CD4-positive, alpha-beta T cell treated with Interleukin-6 for 4 hours (primary cell): ENCODE measurements at regions not wholly inside any gene's neighbourhood (a gene's known extent, or its start where the extent isn't known, plus 50 kb on each side); places are given as distances from the start of the nearest gene placed in this dataset.
"Not testable (repeated sequence)": the region's sequence is repeated elsewhere in the genome, so short reads cannot be mapped to it uniquely, and the experiment has no call there.

Experiments
- DNase-seq: peaks from one replicate; pipeline ENCODE4 v3.0.0-alpha.2; 2020; ENCODE audit warnings: mixed read lengths

DNA sequence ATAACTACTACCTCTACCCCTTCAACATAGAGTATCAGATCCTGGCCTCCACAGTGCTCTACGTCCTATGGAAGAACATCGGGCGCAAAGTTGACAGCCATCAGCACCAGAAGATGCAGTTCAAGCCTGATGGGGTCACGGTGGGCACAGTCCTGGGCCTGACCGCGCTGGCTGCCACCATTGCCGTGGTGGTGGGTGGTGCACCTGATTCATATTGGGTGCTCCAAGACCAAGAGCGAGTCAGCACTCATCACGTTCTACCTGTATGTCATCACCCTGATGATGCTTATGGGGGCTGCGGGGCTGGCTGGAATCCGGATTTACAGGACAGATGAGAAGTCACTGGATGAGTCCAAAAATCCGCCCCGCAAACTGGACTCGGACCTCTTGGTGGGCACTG lies 846.4 kb downstream of the RPIA start:
- DNase-seq, result not testable (repeated sequence)

GRCh38 chr2:89544110-89544509 lies 852.6 kb downstream of the RPIA start:
- DNase-seq, result not testable (repeated sequence)

- not testable (repeated sequence) for DNase-seq
Observed at GRCh38 chr2:89579154-89579553, 887.7 kb downstream of the RPIA start.

DNA sequence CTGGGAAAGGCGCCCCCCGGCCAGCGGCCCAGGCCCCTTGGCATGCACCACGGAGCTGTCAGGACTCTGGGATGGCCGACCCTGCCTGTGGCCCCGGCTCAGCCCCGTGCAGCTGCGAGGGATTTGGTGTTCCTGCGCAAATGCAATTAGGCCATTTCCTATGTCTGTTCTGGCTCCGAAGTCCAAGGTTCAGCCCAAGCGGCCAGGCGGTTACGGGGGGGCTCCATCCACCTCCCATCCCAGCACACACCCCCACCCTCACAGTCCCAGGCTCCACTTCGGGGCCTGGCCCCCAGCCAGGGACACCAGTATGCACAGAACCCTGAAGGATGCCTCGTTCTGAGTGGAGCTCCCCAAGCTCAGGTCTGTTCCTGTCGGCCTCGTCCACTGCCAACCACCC lies 891.3 kb downstream of the RPIA start:
- not testable (repeated sequence) for DNase-seq

- DNase-seq, result not testable (repeated sequence)
Observed at GRCh38 chr2:89584046-89584445, 892.6 kb downstream of the RPIA start.

GRCh38 chr2:89584868-89585557 lies 893.5 kb downstream of the RPIA start:
- not testable (repeated sequence) for DNase-seq

DNA sequence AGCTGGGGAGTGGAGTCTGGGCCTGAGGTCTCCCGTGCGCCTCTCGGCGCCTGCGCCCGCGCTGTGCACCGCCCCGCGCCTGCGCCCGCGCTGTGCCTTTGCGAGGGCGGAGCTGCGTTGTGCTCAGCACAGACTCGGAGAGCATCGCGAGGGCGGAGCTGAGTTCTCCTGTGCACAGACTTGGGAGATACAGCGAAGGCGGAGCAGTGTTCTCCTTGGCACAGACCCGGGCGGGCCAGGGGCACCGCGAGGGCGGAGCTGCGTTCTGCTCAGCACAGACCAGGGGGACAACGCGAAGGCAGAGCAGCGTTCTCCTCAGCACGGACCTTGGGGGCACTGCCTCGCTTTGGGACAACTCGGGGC lies 894.1 kb downstream of the RPIA start:
- DNase-seq, result not testable (repeated sequence)

GRCh38 chr2:89599843-89600242 lies 908.4 kb downstream of the RPIA start:
- not testable (repeated sequence) for DNase-seq

DNA sequence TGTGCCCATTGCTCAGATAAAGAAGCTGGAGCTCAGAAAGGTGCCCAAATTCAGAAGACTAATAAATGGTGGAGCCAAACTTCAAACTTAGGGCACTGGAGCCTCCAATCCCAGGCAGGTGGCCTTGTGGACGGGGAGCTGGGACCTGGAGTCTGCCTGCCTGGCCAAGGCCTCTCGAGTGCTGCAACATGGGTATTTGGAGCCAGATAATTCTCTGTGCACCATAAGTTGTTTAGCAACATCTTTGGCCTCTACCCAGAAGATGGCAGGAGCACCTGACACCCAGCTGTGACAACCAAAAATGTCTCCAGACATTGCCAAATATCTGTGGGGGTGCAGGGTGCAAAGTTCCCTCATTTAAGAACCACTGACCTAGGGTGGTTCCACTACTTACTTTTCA lies 915.0 kb downstream of the RPIA start:
- DNase-seq, result not testable (repeated sequence)

DNA sequence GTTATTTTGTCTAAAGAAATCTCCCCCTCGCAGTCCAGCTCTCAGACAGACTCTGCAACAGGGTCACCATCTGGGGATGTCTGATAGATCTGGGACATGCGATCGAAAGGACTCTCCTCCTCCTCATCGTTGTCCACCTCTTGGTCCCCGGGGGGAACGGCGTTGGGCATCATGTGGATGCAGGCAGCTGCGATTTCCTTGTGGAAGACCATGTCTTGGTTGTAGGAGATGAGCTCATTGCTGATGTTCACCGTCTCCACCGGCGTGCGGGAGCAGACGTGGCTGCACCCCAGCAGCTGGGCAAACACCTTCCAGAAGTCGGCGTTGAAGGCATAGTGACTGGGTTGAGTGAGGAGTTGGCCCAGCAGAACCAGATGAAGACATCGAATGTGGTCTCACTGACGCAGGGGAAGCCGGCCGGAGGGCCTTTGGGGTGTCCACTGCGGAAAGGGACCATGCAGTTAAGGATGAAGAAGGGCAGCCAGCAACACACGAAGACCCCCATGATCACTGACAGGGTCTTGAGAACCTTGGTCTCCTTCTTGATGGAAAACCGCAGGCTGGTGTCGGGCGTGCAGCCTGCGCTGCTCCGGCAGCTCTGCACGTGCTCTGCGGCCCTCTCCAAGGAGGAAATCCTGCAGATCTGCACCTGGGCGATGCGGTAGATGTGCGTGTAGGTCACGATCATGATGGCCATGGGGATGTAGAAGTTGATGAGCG lies 918.9 kb downstream of the RPIA start:
- DNase-seq, result peak; percentile 3

- DNase-seq, result not testable (repeated sequence)
Observed at GRCh38 chr2:89610927-89611515, 919.5 kb downstream of the RPIA start.

- not testable (repeated sequence) for DNase-seq
Observed at GRCh38 chr2:89611710-89612109, 920.2 kb downstream of the RPIA start.

DNA sequence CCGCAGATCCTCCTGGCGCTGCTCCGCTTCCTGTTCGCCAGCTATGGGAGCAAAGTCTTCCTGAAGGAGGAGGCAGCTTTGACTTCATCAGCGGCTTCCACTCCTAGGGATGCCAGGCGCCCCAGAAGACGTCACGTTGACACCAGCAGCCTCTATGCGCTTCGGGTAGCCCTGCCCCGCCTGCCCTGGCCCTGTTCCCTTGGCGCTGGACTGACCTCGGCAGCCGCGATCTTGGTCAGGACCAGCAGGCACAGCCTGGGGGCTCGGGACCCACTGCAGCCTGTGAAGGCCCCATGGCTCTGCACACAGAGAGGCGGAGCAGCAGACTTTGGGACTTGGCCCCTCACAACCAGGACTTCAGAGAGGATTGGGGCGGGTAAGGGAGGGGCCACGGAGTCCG lies 957.8 kb downstream of the RPIA start:
- DNase-seq, result not testable (repeated sequence)

DNA sequence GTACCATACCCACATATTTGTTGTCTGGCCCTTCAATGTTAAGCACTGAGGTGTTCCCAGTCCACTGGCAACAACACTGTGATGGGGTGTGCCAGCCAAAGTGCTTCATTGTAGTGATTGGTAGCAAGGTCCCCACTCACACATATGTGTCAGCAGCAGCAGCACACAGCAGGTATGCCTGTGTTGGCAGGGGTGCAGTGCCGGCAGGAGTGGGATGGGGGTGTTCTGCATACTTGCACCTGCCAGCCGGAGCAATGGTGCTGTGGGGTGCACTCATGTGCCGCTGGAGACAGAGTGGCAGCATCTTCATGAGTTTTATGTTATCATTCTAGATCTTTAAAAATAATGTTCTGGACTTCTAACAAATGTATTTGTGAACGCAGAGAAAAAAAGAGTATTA lies 987.8 kb downstream of the RPIA start:
- DNase-seq, result not testable (repeated sequence)
